ENCODE measurements at regions not wholly inside any gene's neighbourhood (a gene's known extent, or its start where the extent isn't known, plus 50 kb on each side); places are given as distances from the start of the nearest gene placed in this dataset.

GRCh38 chr5:167877114-167877722 lies 414.2 kb upstream of the WWC1 start:
- Histone ChIP-seq H3K27me3 (ENCODE audit: control insufficient read depth in 1 of 2, insufficient read depth in 2 of 2, low read length in 2 of 2) (no peaks in the 10 kb centered on the region), H3K27ac (ENCODE audit: low read length) (no peak overlapping the region), H3K9me3 (ENCODE audit: control insufficient read depth in 2 of 2, low read length in 2 of 2) (peaks cover 0 to 4% of the 10 kb centered on the region in 2 donors), H3K4me3 (ENCODE audit: low read length in 2 of 2) (no peak overlapping the region), H3K9ac (ENCODE audit: low read length in 2 of 2) (no peak overlapping the region), H3K36me3 (ENCODE audit: control insufficient read depth in 2 of 2, insufficient read depth in 2 of 2, low read length in 2 of 2) (no peaks in the 10 kb centered on the region), H3K4me1 (ENCODE audit: control insufficient read depth, insufficient read depth, low read length) (no peaks in the 10 kb centered on the region)

DNA sequence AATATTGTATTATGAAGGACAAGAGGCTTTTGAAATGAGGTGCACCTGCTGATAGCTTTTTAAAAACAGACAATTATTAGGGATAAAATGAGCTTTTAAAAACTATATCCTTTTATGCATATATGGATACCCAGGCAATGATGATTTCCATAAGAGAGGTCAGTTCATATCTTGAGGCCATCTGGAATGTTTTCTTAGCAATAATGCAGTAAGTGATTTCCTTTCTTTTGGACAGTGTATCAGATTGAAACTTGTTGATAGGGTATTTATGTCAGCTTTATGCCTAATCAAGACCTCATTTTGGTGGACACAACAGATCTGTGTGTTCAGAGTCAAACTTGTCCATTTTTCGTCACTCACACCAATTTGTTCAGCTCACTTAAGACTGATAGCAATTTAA lies 413.5 kb upstream of the WWC1 start:
- H3K9ac ChIP-seq (ENCODE audit: low read length in 2 of 2): no peak overlapping the region
- H3K4me3 ChIP-seq (ENCODE audit: low read length in 2 of 2): no peak overlapping the region
- H3K4me1 ChIP-seq (ENCODE audit: control insufficient read depth, insufficient read depth, low read length): no peaks in the 10 kb centered on the region
- H3K9me3 ChIP-seq (ENCODE audit: control insufficient read depth in 2 of 2, low read length in 2 of 2): peaks cover 3 to 4% of the 10 kb centered on the region in 2 donors
- no peaks in the 10 kb centered on the region for H3K36me3 ChIP-seq (ENCODE audit: control insufficient read depth in 2 of 2, insufficient read depth in 2 of 2, low read length in 2 of 2)
- no peak overlapping the region for H3K27ac ChIP-seq (ENCODE audit: low read length)
- no peaks in the 10 kb centered on the region for H3K27me3 ChIP-seq (ENCODE audit: control insufficient read depth in 1 of 2, insufficient read depth in 2 of 2, low read length in 2 of 2)

- no peaks in the 10 kb centered on the region for H3K27me3 ChIP-seq (ENCODE audit: control insufficient read depth in 1 of 2, insufficient read depth in 2 of 2, low read length in 2 of 2)
- no peaks in the 10 kb centered on the region for H3K36me3 ChIP-seq (ENCODE audit: control insufficient read depth in 2 of 2, insufficient read depth in 2 of 2, low read length in 2 of 2)
- H3K27ac ChIP-seq (ENCODE audit: low read length): no peak overlapping the region
- H3K9ac ChIP-seq (ENCODE audit: low read length in 2 of 2): no peak overlapping the region
- no peak overlapping the region for H3K4me3 ChIP-seq (ENCODE audit: low read length in 2 of 2)
- no peaks in the 10 kb centered on the region for H3K4me1 ChIP-seq (ENCODE audit: control insufficient read depth, insufficient read depth, low read length)
- peaks cover 0 to 3% of the 10 kb centered on the region in 2 donors for H3K9me3 ChIP-seq (ENCODE audit: control insufficient read depth in 2 of 2, low read length in 2 of 2)
Measured at GRCh38 chr5:167880420-167880819, 411.0 kb upstream of the WWC1 start.

- peaks cover 0 to 3% of the 10 kb centered on the region in 2 donors for H3K9me3 ChIP-seq (ENCODE audit: control insufficient read depth in 2 of 2, low read length in 2 of 2)
- no peak overlapping the region for H3K27ac ChIP-seq (ENCODE audit: low read length)
- no peaks in the 10 kb centered on the region for H3K36me3 ChIP-seq (ENCODE audit: control insufficient read depth in 2 of 2, insufficient read depth in 2 of 2, low read length in 2 of 2)
Measured at GRCh38 chr5:167881041-167881440, 410.4 kb upstream of the WWC1 start.

DNA sequence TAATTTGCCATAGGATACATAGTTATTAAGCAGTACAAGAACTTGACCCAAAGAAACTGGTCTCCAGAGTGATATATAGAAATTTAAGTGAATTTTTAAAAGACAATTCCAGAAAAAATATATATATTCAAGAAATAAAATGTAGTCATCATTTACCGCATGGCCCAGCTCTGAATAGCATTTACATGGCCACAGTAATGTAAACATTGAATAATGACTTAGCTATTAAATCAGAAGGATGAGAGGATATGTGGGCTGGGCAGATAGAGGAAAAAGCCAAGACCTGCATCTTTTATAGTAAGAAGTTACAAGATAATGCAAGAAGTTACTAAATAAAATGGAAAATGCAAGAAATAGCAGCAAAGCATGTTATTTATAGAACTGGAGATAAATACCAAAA lies 405.2 kb upstream of the WWC1 start:
- Histone ChIP-seq H3K4me3 (ENCODE audit: low read length in 2 of 2) (no peak overlapping the region), H3K27ac (ENCODE audit: low read length) (no peak overlapping the region)

More at GRCh38 chr5:167881041-167881440, 410.4 kb upstream of the WWC1 start:
- Histone ChIP-seq H3K27me3 (ENCODE audit: control insufficient read depth in 1 of 2, insufficient read depth in 2 of 2, low read length in 2 of 2) (no peaks in the 10 kb centered on the region), H3K4me1 (ENCODE audit: control insufficient read depth, insufficient read depth, low read length) (no peaks in the 10 kb centered on the region), H3K9ac (ENCODE audit: low read length in 2 of 2) (no peak overlapping the region), H3K4me3 (ENCODE audit: low read length in 2 of 2) (no peak overlapping the region)

GRCh38 chr5:167888393-167888792 lies 403.1 kb upstream of the WWC1 start:
- H3K9ac ChIP-seq (ENCODE audit: low read length in 2 of 2): no peak overlapping the region
- no peaks in the 10 kb centered on the region for H3K4me1 ChIP-seq (ENCODE audit: control insufficient read depth, insufficient read depth, low read length)
- no peaks in the 10 kb centered on the region for H3K36me3 ChIP-seq (ENCODE audit: control insufficient read depth in 2 of 2, insufficient read depth in 2 of 2, low read length in 2 of 2)

More for the DNA sequence above, 405.2 kb upstream of the WWC1 start:
- H3K9ac ChIP-seq (ENCODE audit: low read length in 2 of 2): no peak overlapping the region
- H3K4me1 ChIP-seq (ENCODE audit: control insufficient read depth, insufficient read depth, low read length): no peaks in the 10 kb centered on the region
- H3K27me3 ChIP-seq (ENCODE audit: control insufficient read depth in 1 of 2, insufficient read depth in 2 of 2, low read length in 2 of 2): no peaks in the 10 kb centered on the region
- H3K9me3 ChIP-seq (ENCODE audit: control insufficient read depth in 2 of 2, low read length in 2 of 2): peaks cover 0 to 3% of the 10 kb centered on the region in 2 donors
- H3K36me3 ChIP-seq (ENCODE audit: control insufficient read depth in 2 of 2, insufficient read depth in 2 of 2, low read length in 2 of 2): no peaks in the 10 kb centered on the region

DNA sequence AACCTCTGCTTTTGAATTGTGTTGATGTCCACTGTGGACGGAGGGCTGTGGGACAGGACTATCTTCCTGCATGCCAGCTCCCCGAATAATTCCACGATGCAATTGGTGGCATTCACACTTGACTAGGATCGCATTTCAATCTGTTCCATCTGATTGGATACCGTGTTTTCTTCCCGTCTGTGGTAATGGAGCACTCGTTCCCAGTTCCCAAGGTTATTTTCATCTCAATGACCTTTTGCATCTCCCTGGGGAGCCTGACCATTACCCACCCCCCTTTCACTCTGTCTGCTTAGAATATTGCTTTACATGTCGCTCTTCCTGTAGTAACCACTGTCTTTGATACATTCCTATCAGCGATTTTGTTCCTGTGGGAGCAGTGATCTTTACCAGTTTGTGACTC lies 402.2 kb upstream of the WWC1 start:
- Histone ChIP-seq H3K27me3 (ENCODE audit: control insufficient read depth in 1 of 2, insufficient read depth in 2 of 2, low read length in 2 of 2) (no peaks in the 10 kb centered on the region), H3K36me3 (ENCODE audit: control insufficient read depth in 2 of 2, insufficient read depth in 2 of 2, low read length in 2 of 2) (no peaks in the 10 kb centered on the region), H3K4me1 (ENCODE audit: control insufficient read depth, insufficient read depth, low read length) (no peaks in the 10 kb centered on the region), H3K9me3 (ENCODE audit: control insufficient read depth in 2 of 2, low read length in 2 of 2) (no peaks in the 10 kb centered on the region), H3K9ac (ENCODE audit: low read length in 2 of 2) (no peak overlapping the region), H3K4me3 (ENCODE audit: low read length in 2 of 2) (no peak overlapping the region), H3K27ac (ENCODE audit: low read length) (no peak overlapping the region)

More at GRCh38 chr5:167888393-167888792, 403.1 kb upstream of the WWC1 start:
- no peak overlapping the region for H3K4me3 ChIP-seq (ENCODE audit: low read length in 2 of 2)
- no peak overlapping the region for H3K27ac ChIP-seq (ENCODE audit: low read length)
- no peaks in the 10 kb centered on the region for H3K27me3 ChIP-seq (ENCODE audit: control insufficient read depth in 1 of 2, insufficient read depth in 2 of 2, low read length in 2 of 2)
- no peaks in the 10 kb centered on the region for H3K9me3 ChIP-seq (ENCODE audit: control insufficient read depth in 2 of 2, low read length in 2 of 2)

GRCh38 chr5:167892352-167893115 lies 398.9 kb upstream of the WWC1 start:
- H3K27me3 ChIP-seq (ENCODE audit: control insufficient read depth in 1 of 2, insufficient read depth in 2 of 2, low read length in 2 of 2): peaks cover 0 to under 1% of the 10 kb centered on the region in 2 donors
- no peak overlapping the region for H3K4me3 ChIP-seq (ENCODE audit: low read length in 2 of 2)
- no peak overlapping the region for H3K9ac ChIP-seq (ENCODE audit: low read length in 2 of 2)
- H3K27ac ChIP-seq (ENCODE audit: low read length): no peak overlapping the region
- H3K36me3 ChIP-seq (ENCODE audit: control insufficient read depth in 2 of 2, insufficient read depth in 2 of 2, low read length in 2 of 2): no peaks in the 10 kb centered on the region
- H3K9me3 ChIP-seq (ENCODE audit: control insufficient read depth in 2 of 2, low read length in 2 of 2): no peaks in the 10 kb centered on the region
- no peaks in the 10 kb centered on the region for H3K4me1 ChIP-seq (ENCODE audit: control insufficient read depth, insufficient read depth, low read length)

DNA sequence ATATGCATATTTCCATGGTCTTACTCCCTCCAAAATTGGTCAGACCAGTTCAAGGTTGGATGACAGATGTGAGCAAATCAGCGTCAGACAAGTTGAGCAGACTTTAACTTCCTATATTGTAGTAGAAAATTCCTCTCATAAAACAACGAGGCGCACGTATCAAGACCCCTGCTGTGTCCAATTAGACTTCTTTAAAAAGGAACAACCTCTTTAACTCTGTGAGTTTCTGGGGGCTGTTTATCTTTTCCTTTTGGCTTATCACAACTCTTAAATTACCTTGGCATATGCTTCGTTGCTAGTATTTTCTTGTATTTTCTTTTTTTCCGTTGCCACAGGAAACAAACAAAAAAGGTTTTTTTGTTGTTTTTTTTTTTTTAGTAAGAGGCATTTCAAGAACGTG lies 398.2 kb upstream of the WWC1 start:
- H3K36me3 ChIP-seq (ENCODE audit: control insufficient read depth in 2 of 2, insufficient read depth in 2 of 2, low read length in 2 of 2): no peaks in the 10 kb centered on the region
- H3K27me3 ChIP-seq (ENCODE audit: control insufficient read depth in 1 of 2, insufficient read depth in 2 of 2, low read length in 2 of 2): peaks cover 0 to 3% of the 10 kb centered on the region in 2 donors
- no peaks in the 10 kb centered on the region for H3K9me3 ChIP-seq (ENCODE audit: control insufficient read depth in 2 of 2, low read length in 2 of 2)
- no peak overlapping the region for H3K27ac ChIP-seq (ENCODE audit: low read length)
- no peak overlapping the region for H3K9ac ChIP-seq (ENCODE audit: low read length in 2 of 2)
- no peak overlapping the region for H3K4me3 ChIP-seq (ENCODE audit: low read length in 2 of 2)
- no peaks in the 10 kb centered on the region for H3K4me1 ChIP-seq (ENCODE audit: control insufficient read depth, insufficient read depth, low read length)

GRCh38 chr5:167894631-167895472 lies 396.6 kb upstream of the WWC1 start:
- no peaks in the 10 kb centered on the region for H3K36me3 ChIP-seq (ENCODE audit: control insufficient read depth in 2 of 2, insufficient read depth in 2 of 2, low read length in 2 of 2)
- H3K4me1 ChIP-seq (ENCODE audit: control insufficient read depth, insufficient read depth, low read length): no peaks in the 10 kb centered on the region
- H3K27me3 ChIP-seq (ENCODE audit: control insufficient read depth in 1 of 2, insufficient read depth in 2 of 2, low read length in 2 of 2): peaks cover 0 to 3% of the 10 kb centered on the region in 2 donors
- no peak overlapping the region for H3K9ac ChIP-seq (ENCODE audit: low read length in 2 of 2)
- no peaks in the 10 kb centered on the region for H3K9me3 ChIP-seq (ENCODE audit: control insufficient read depth in 2 of 2, low read length in 2 of 2)
- H3K27ac ChIP-seq (ENCODE audit: low read length): no peak overlapping the region
- H3K4me3 ChIP-seq (ENCODE audit: low read length in 2 of 2): no peak overlapping the region

Measured in stomach smooth muscle (tissue), 2 donors.